Bronchial epithelial cell (primary cell): ENCODE measurements at regions not wholly inside any gene's neighbourhood (a gene's known extent, or its start where the extent isn't known, plus 50 kb on each side); places are given as distances from the start of the nearest gene placed in this dataset.
A peak's percentile ranks its signal among the peaks of the same experiment; 100 is the strongest.

Source experiments
- DNase-seq: peaks from one replicate; pipeline ENCODE4 v3.0.0-alpha.2; 2010; ENCODE audit warnings: low read depth
- FAIRE-seq: peaks from 2 replicates; lab custom pipeline; 2011; peaks lifted over from hg19 to GRCh38; lab: Jason Lieb, UNC
- H3K27me3 ChIP-seq: 2 replicates; pipeline ENCODE4 v1.5.1; 2011; ENCODE audit warnings: low read length; ENCODE audit not compliant: control insufficient read depth, insufficient read depth
- H3K36me3 ChIP-seq: 2 replicates; pipeline ENCODE4 v1.5.1; 2011; ENCODE audit warnings: low read length; ENCODE audit not compliant: control insufficient read depth, insufficient read depth
- H3K4me3 ChIP-seq: 2 replicates; pipeline ENCODE4 v1.5.1; 2011; ENCODE audit warnings: mild to moderate bottlenecking, low read depth, low read length, control low read depth
- TF ChIP-seq, protein P1 (sequence below): IDR thresholded peaks from 2 replicates; pipeline ENCODE4 v1.5.1; 2011; ENCODE audit warnings: mild to moderate bottlenecking, moderate library complexity, low read length, control low read depth, inconsistent platforms; ENCODE audit not compliant: insufficient read depth, severe bottlenecking

DNA sequence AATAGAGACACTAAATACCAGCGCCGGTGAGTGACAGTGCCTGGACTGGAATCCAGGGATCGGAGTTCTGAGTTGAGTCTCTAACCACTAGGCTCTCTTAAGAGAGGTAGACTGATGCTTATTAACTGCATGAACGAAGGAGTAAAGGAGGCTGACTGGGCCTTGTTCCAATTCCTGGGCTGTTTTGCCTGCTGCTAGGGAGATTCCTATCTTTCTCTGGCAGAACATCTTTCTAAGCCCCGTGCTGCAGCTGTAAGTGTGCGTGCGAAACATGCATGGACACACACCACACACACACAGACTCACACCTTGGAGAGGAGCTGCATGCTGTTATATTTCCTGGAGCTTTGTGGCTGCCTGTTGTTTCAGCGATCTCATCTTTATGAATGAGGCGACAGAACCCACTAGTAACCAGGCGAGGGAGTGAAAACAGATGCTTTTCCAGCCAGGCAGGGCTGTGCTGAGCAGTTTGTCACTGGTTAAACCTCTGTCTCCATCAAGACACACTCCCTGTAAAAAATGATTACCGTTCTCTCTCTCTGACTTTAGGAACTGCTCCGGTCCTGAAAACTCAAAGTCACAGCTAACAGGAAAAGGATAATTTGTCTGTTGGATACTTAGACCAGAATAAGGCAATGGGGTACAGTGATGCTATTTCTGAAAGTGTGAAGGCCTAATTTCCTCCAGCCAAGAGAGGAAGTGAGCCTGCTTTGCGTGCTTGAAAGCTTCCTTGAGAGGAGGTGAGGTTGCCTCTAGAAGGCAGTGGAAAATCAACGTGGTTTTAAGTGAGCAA is 157.4 kb upstream of the ZNF217 start:
- no peak for FAIRE-seq

DNA sequence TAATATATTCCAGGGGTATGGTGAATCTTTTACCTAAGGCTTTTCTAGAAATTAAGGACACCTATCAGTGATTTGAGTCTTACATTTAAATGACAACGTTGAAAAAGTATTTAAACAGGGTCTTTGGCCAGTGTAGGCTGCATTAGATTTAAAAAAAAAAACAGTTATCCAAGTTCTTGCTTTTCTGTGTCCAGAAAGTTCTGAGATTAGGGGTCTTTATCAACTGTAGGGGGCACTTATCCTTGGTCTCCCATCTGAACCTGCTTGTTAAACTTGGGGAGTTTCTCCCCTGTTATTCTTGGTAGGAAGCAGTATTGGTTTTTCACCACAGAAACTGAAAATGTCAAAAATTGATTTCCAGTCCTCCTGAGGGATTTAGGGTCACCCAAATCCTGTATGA is 155.9 kb upstream of the ZNF217 start:
- no peak for DNase-seq
- FAIRE-seq = no peak
- H3K36me3 ChIP-seq = no peaks in the 10 kb centered on the region
- TF ChIP-seq, protein P1, sequence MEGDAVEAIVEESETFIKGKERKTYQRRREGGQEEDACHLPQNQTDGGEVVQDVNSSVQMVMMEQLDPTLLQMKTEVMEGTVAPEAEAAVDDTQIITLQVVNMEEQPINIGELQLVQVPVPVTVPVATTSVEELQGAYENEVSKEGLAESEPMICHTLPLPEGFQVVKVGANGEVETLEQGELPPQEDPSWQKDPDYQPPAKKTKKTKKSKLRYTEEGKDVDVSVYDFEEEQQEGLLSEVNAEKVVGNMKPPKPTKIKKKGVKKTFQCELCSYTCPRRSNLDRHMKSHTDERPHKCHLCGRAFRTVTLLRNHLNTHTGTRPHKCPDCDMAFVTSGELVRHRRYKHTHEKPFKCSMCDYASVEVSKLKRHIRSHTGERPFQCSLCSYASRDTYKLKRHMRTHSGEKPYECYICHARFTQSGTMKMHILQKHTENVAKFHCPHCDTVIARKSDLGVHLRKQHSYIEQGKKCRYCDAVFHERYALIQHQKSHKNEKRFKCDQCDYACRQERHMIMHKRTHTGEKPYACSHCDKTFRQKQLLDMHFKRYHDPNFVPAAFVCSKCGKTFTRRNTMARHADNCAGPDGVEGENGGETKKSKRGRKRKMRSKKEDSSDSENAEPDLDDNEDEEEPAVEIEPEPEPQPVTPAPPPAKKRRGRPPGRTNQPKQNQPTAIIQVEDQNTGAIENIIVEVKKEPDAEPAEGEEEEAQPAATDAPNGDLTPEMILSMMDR = no peak
- H3K27me3 ChIP-seq = no peaks in the 10 kb centered on the region
- no peak overlapping the region for H3K4me3 ChIP-seq

More for the DNA sequence above, 157.4 kb upstream of the ZNF217 start:
- DNase-seq = no peak
- no peak overlapping the region for H3K4me3 ChIP-seq
- no peaks in the 10 kb centered on the region for H3K36me3 ChIP-seq
- no peaks in the 10 kb centered on the region for H3K27me3 ChIP-seq
- TF ChIP-seq, protein P1 = no peak

DNA sequence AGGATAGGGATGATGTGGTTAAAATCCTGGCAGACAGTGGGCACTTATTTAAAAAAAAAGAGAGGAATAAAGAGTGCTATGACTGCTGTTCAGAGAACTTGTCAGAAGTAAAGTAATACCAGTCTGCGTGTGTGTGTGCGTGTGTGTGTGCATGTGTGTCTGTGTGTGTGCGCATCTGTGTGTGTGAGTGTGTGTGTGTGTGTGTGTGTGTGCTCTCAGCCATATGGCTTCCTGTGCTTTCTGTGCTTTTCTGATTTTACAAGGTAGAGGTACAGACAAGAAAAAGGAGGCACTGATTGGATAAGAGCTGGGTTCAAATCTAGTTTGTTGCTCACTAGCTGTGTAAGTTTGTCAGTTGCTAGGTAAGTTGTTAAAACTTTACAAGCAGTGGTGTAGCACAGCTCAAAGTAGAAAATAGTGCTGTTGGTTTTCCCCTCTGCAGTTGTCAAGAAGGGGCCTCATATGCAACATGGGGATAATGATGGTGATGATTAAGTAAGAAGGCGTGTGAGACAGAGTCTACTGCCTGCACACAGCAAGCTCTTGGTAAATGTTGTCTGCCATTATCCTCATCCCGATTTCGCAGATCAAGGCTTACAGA is 155.3 kb upstream of the ZNF217 start:
- TF ChIP-seq, protein P1 = no peak
- H3K4me3 ChIP-seq = no peak overlapping the region
- H3K36me3 ChIP-seq = no peaks in the 10 kb centered on the region
- DNase-seq = peak; percentile 37
- H3K27me3 ChIP-seq = no peaks in the 10 kb centered on the region
- FAIRE-seq = no peak

DNA sequence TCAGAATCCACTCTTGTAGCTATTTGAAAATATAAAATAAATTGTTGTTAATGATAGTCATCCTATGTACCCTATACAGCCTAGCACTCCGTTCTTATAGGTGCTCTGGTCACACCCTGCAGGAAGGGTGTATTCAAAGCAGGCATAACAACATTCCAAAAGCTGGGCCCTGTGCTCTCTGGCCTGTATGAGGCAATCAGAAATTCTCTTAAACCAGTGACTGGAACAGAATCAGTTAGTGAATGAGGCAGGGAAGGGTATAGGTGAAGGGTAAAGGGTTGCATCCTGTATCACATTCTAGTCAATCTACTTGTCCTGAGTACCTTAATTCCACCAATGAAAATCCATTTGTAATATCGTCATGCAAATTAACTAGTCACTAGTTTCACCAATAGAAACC is 154.5 kb upstream of the ZNF217 start:
- Histone ChIP-seq H3K4me3 (no peak overlapping the region), H3K27me3 (no peaks in the 10 kb centered on the region), H3K36me3 (no peaks in the 10 kb centered on the region)
- TF ChIP-seq, protein P1 = no peak
- FAIRE-seq (no peak), DNase-seq (peak; percentile 90)

DNA sequence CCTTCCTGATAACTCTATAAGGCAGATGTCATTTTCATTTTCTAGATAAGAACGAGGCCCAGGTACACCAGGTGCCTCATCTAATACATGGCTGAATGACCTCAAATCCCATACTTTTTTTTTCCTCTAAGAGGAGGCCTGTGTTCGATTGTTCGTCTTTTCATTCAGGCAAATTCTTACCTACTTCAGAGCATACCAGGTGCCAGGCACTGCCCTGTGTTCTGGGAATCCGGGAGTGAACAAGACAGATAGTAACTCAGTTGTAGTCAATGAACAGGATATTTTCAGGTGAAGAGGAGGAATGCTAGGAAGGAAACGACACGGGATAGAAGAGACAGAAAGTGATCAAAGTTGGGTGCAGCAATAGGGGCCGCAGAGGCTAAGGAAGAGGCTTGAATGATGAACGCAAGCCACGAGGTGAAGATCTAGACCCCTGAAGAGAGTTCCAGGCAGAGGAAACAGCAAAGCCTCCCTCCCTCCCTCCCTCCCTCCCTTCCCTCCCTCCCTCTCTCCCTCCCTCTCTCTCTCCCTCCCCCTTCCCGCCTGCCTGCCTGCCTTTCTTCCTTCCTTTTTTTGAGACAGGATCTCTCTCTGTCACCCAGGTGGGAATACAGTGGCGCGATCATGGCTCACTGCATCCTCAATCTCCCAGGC is 150.1 kb upstream of the ZNF217 start:
- Histone ChIP-seq H3K4me3 (no peak overlapping the region), H3K36me3 (no peaks in the 10 kb centered on the region), H3K27me3 (no peaks in the 10 kb centered on the region)
- FAIRE-seq (no peak), DNase-seq (no peak)
- TF ChIP-seq, protein P1 = no peak
